B cell (primary cell): ENCODE measurements at regions not wholly inside any gene's neighbourhood (a gene's known extent, or its start where the extent isn't known, plus 50 kb on each side); places are given as distances from the start of the nearest gene placed in this dataset.

Experiments
- CTCF ChIP-seq: fragments of 200-600 bp; IDR thresholded peaks from one replicate; pipeline ENCODE4 v1.8.0; 2022; ENCODE audit warnings: antibody characterized with exemption, mild to moderate bottlenecking
- EZH2 ChIP-seq: IDR thresholded peaks from 2 replicates; pipeline ENCODE4 v1.6.1; 2012; ENCODE audit warnings: borderline replicate concordance, low read depth, mild to moderate bottlenecking, moderate library complexity, low read length; ENCODE audit not compliant: insufficient read depth, poor library complexity, severe bottlenecking

- TF ChIP-seq CTCF: no peak
- no peak for TF ChIP-seq EZH2
Measured at GRCh38 chr5:126274763-126275125, 148.5 kb upstream of the GRAMD2B start.
